GM12878 (cell line): ENCODE measurements at regions not wholly inside any gene's neighbourhood (a gene's known extent, or its start where the extent isn't known, plus 50 kb on each side); places are given as distances from the start of the nearest gene placed in this dataset.

Source experiments
- ATAC-seq: fragments of 200-7000 bp; cut with Tn5 transposase; 3 replicates; pipeline ENCODE4 v1.9.1; 2020; ENCODE audit warnings: mild to moderate bottlenecking, moderate library complexity
- BruUV-seq: library from RNA; stranded (reverse); fragments of 400-500 nt; replicated peaks from 2 replicates; lab custom pipeline; 2021; lab: Mats Ljungman, UMichigan
- CTCF ChIA-PET: fragments of 300-600 bp; sonication (Branson Sonifier 250); formaldehyde crosslinking; extraction: SDS; loops from one replicate; lab custom pipeline; 2021; ENCODE audit warnings: inconsistent platforms; lab: Yijun Ruan, JAX
- POLR2A ChIA-PET: fragments of 350-600 bp; formaldehyde crosslinking; extraction: SDS; loops from one replicate; lab custom pipeline; 2021; ENCODE audit warnings: inconsistent platforms; lab: Charles Lee
- RAD21 ChIA-PET: fragments of 300-600 bp; sonication (Branson Sonifier 250); formaldehyde crosslinking; loops from one replicate; lab custom pipeline; 2023; ENCODE audit warnings: antibody characterized with exemption; ENCODE audit not compliant: unreplicated experiment; lab: Charles Lee
- SMC1A ChIA-PET: fragments of 300-600 bp; sonication (Branson Sonifier 250); formaldehyde crosslinking; loops from one replicate; lab custom pipeline; 2023; ENCODE audit not compliant: unreplicated experiment, uncharacterized antibody; lab: Charles Lee
- DNase-seq: peaks from one replicate; pipeline ENCODE4 v3.0.0-alpha.2; 2011; ENCODE audit warnings: low read depth, low spot score
- FAIRE-seq: peaks from 3 replicates; lab custom pipeline; 2011; peaks lifted over from hg19 to GRCh38; lab: Jason Lieb, UNC
- H2AFZ ChIP-seq: 2 replicates; pipeline ENCODE4 v1.6.0; 2011; ENCODE audit warnings: low read depth, low read length, control low read depth; ENCODE audit not compliant: control insufficient read depth
- H3K27ac ChIP-seq: 2 replicates; pipeline ENCODE4 v1.5.1; 2011; ENCODE audit warnings: control low read depth; ENCODE audit not compliant: control insufficient read depth, insufficient read depth
- H3K27me3 ChIP-seq, 2 experiments: replicated peaks in 1 of 2; 2 replicates each; pipeline versions ENCODE4 v1.6.0 to v1.6.1; 2011; ENCODE audit warnings: low read length in 1 of 2; ENCODE audit not compliant: control insufficient read depth in 2 of 2, insufficient read depth in 2 of 2
- H3K36me3 ChIP-seq, 2 experiments: 2 replicates each; pipeline ENCODE4 v1.5.1; 2011; ENCODE audit warnings: low read length in 1 of 2; ENCODE audit not compliant: control insufficient read depth in 2 of 2, insufficient read depth in 2 of 2
- H3K4me1 ChIP-seq: 2 replicates; pipeline ENCODE4 v1.6.1; 2011; ENCODE audit warnings: mild to moderate bottlenecking, low read length, moderate library complexity, mixed read lengths; ENCODE audit not compliant: control insufficient read depth, insufficient read depth
- H3K4me2 ChIP-seq: 2 replicates; pipeline ENCODE4 v1.6.0; 2011; ENCODE audit warnings: control low read depth; ENCODE audit not compliant: control insufficient read depth, insufficient read depth
- H3K4me3 ChIP-seq: fragments of 200-600 bp; sonication (generic); 2 replicates; pipeline ENCODE4 v1.5.1; 2016
- H3K79me2 ChIP-seq: 2 replicates; pipeline ENCODE4 v1.6.0; 2011; ENCODE audit warnings: low read length; ENCODE audit not compliant: control insufficient read depth, insufficient read depth
- H3K9ac ChIP-seq: 2 replicates; pipeline ENCODE4 v1.8.0; 2011; ENCODE audit warnings: low read length, control low read depth, mixed read lengths; ENCODE audit not compliant: control insufficient read depth, insufficient read depth
- H3K9me3 ChIP-seq: replicated peaks from 3 replicates; pipeline ENCODE4 v1.5.1; 2011; ENCODE audit warnings: mild to moderate bottlenecking, low read length; ENCODE audit not compliant: control insufficient read depth, insufficient read depth
- H4K20me1 ChIP-seq: 2 replicates; pipeline ENCODE4 v1.6.0; 2011; ENCODE audit not compliant: control insufficient read depth, insufficient read depth
- ATF3 ChIP-seq: IDR thresholded peaks from 2 replicates; pipeline ENCODE4 v1.6.1; 2011; ENCODE audit warnings: low read depth, mild to moderate bottlenecking, low read length, moderate library complexity, borderline replicate concordance; ENCODE audit errors: extremely low read depth
- CHD2 ChIP-seq: IDR thresholded peaks from 2 replicates; pipeline ENCODE4 v1.6.1; 2011; ENCODE audit warnings: low read depth, low read length, improper control_type of control experiment, borderline replicate concordance
- E2F8 ChIP-seq: fragments of 450-650 bp; IDR thresholded peaks from 2 replicates; pipeline ENCODE4 v1.6.1; 2018; ENCODE audit warnings: mild to moderate bottlenecking, low read depth, moderate library complexity; ENCODE audit not compliant: partially characterized antibody
- EP300 ChIP-seq, 2 experiments: fragments of 150-350 bp in 1 of 2; IDR thresholded peaks; 2 replicates each; pipeline ENCODE4 v1.6.1; 2011 to 2012; ENCODE audit warnings: low read depth in 2 of 2, low read length in 2 of 2, borderline replicate concordance in 1 of 2, improper control_type of control experiment in 1 of 2, inconsistent platforms in 1 of 2; ENCODE audit not compliant: control insufficient read depth in 1 of 2
- HDGF ChIP-seq: fragments of 450-650 bp; IDR thresholded peaks from 2 replicates; pipeline ENCODE4 v1.6.1; 2016; ENCODE audit warnings: antibody characterized with exemption
- IRF4 ChIP-seq: IDR thresholded peaks from 2 replicates; pipeline ENCODE4 v1.6.1; 2011; ENCODE audit warnings: low read depth, low read length
- MYB ChIP-seq: fragments of 150-350 bp; IDR thresholded peaks from 2 replicates; pipeline ENCODE4 v1.6.1; 2014; ENCODE audit warnings: mild to moderate bottlenecking, low read depth, low read length, borderline replicate concordance
- NBN ChIP-seq: fragments of 450-650 bp; IDR thresholded peaks from 2 replicates; pipeline ENCODE4 v1.6.1; 2016
- NR2C1 ChIP-seq: fragments of 450-650 bp; IDR thresholded peaks from 2 replicates; pipeline ENCODE4 v1.6.1; 2017; ENCODE audit warnings: antibody characterized with exemption, mild to moderate bottlenecking, moderate library complexity
- PBX3 ChIP-seq: IDR thresholded peaks from 2 replicates; pipeline ENCODE4 v1.6.1; 2011; ENCODE audit warnings: mild to moderate bottlenecking, low read depth, low read length, moderate library complexity; ENCODE audit not compliant: insufficient replicate concordance
- SKIL ChIP-seq: fragments of 450-650 bp; IDR thresholded peaks from 2 replicates; pipeline ENCODE4 v1.6.1; 2017; ENCODE audit warnings: mild to moderate bottlenecking, low read depth, inconsistent platforms; ENCODE audit not compliant: poor library complexity, severe bottlenecking
- SPI1 ChIP-seq: IDR thresholded peaks from 2 replicates; pipeline ENCODE4 v1.6.1; 2011; ENCODE audit warnings: low read depth, mild to moderate bottlenecking, low read length, moderate library complexity, borderline replicate concordance; ENCODE audit not compliant: insufficient read depth
- TCF7 ChIP-seq: IDR thresholded peaks from 2 replicates; pipeline ENCODE4 v1.6.1; 2014; ENCODE audit warnings: antibody characterized with exemption, borderline replicate concordance
- ZNF217 ChIP-seq: fragments of 450-650 bp; IDR thresholded peaks from 2 replicates; pipeline ENCODE4 v1.6.1; 2017; ENCODE audit warnings: antibody characterized with exemption, mild to moderate bottlenecking
- WGBS: methylation state at CpG from one replicate; pipeline ENCODE4 v1.1.6; 2016; ENCODE audit warnings: low lambda C conversion rate; ENCODE audit not compliant: insufficient replicate concordance, insufficient coverage; ENCODE audit errors: missing lambda C conversion rate; 5-methylcytosine and 5-hydroxymethylcytosine counted together
- in situ Hi-C: fragments of 300-500 bp; cut with MboI; formaldehyde crosslinking; loops from 9 replicates; pipeline ENCODE4 v1.14.3; 2018; ENCODE audit warnings: mixed read lengths
- intact Hi-C: fragments of 100-400 bp; cut with micrococcal nuclease; formaldehyde crosslinking; loops from one replicate; pipeline ENCODE4 v1.14.2; 2022; ENCODE audit not compliant: unreplicated experiment

- POLR2A ChIA-PET, result no interaction called here
- Histone ChIP-seq H4K20me1 (no peaks in the 10 kb centered on the region), H3K9ac (no peak overlapping the region), H3K4me1 (no peaks in the 10 kb centered on the region), H3K36me3 (no peaks in the 10 kb centered on the region), H3K27ac (no peak overlapping the region), H3K27me3 (no peaks in the 10 kb centered on the region), H3K9me3 (no peaks in the 10 kb centered on the region), H3K79me2 (no peaks in the 10 kb centered on the region), H3K4me3 (no peak overlapping the region), H3K4me2 (no peak overlapping the region), H2AFZ (no peak overlapping the region)
- in situ Hi-C loops (no loop called here), intact Hi-C loops (no loop called here)
- DNase-seq, result no peak
- CTCF ChIA-PET, result no interaction called here
- BruUV-seq, result no TSS peak
- no peak for TF ChIP-seq NR2C1
- TF ChIP-seq SKIL, result no peak
- no peak for TF ChIP-seq PBX3
- TF ChIP-seq ATF3, result no peak
- TF ChIP-seq EP300 (IDR thresholded peaks at IDR 0.05; ENCODE audit: borderline replicate concordance in 1 of 2, control insufficient read depth in 1 of 2, low read depth in 2 of 2, low read length in 2 of 2), result no peak
- no peak for TF ChIP-seq NBN
- TF ChIP-seq SPI1, result no peak
- no peak for TF ChIP-seq ZNF217
- TF ChIP-seq CHD2, result no peak
- TF ChIP-seq HDGF, result no peak
- no peak for TF ChIP-seq E2F8
- no peak for TF ChIP-seq TCF7
- no peak for TF ChIP-seq MYB
- TF ChIP-seq IRF4, result no peak
- SMC1A ChIA-PET, result no interaction called here
- WGBS, result 3% methylated on average over 4 of the region's 4 CpGs
- RAD21 ChIA-PET, result no interaction called here
- FAIRE-seq, result no peak
- no peak for ATAC-seq
Observed at GRCh38 chr6:23731609-23732008, 394.4 kb upstream of the NRSN1 start.
